H1 (cell line): ENCODE measurements at regions not wholly inside any gene's neighbourhood (a gene's known extent, or its start where the extent isn't known, plus 50 kb on each side); places are given as distances from the start of the nearest gene placed in this dataset.

ENCODE experiments used
- CTCF ChIA-PET: fragments of 300-600 bp; sonication (Branson Sonifier 250); formaldehyde crosslinking; loops from one replicate; lab custom pipeline; 2021; ENCODE audit not compliant: partially characterized antibody; lab: Charles Lee
- POLR2A ChIA-PET: fragments of 300-600 bp; sonication (Branson Sonifier 250); formaldehyde crosslinking; loops from one replicate; lab custom pipeline; 2021; ENCODE audit warnings: inconsistent platforms; ENCODE audit not compliant: partially characterized antibody; lab: Charles Lee
- DNase-seq, 2 experiments: peaks; one replicate each; pipeline versions ENCODE4 v3.0.0 to v3.0.0-alpha.2; 2010 to 2022; ENCODE audit warnings: low spot score in 2 of 2, low read depth in 1 of 2, mixed read lengths in 1 of 2
- FAIRE-seq: peaks from 2 replicates; lab custom pipeline; 2011; peaks lifted over from hg19 to GRCh38; lab: Jason Lieb, UNC
- H2AFZ ChIP-seq: 2 replicates; pipeline ENCODE4 v1.8.1; 2012; ENCODE audit warnings: low read length, inconsistent platforms
- H2AK5ac ChIP-seq: 2 replicates; pipeline ENCODE4 v1.6.1; 2013; ENCODE audit warnings: low read depth, low read length
- H2BK120ac ChIP-seq: replicated peaks from 2 replicates; pipeline ENCODE3; 2013; ENCODE audit warnings: low read depth, low read length, inconsistent platforms
- H2BK12ac ChIP-seq: 2 replicates; pipeline ENCODE4 v1.6.1; 2013; ENCODE audit warnings: low read depth, low read length
- H2BK15ac ChIP-seq: 2 replicates; pipeline ENCODE4 v1.6.1; 2013; ENCODE audit warnings: low read length
- H2BK20ac ChIP-seq: 2 replicates; pipeline ENCODE4 v1.6.1; 2013; ENCODE audit warnings: low read length
- H2BK5ac ChIP-seq: 2 replicates; pipeline ENCODE4 v1.6.1; 2013; ENCODE audit warnings: low read depth, low read length
- H3K14ac ChIP-seq: 2 replicates; pipeline ENCODE4 v1.6.1; 2013; ENCODE audit warnings: inconsistent platforms; ENCODE audit not compliant: insufficient read length
- H3K18ac ChIP-seq: 2 replicates; pipeline ENCODE4 v1.6.1; 2013; ENCODE audit warnings: low read length; ENCODE audit errors: extremely low read depth
- H3K23ac ChIP-seq: 2 replicates; pipeline ENCODE4 v1.6.1; 2013; ENCODE audit warnings: inconsistent platforms; ENCODE audit not compliant: insufficient read length
- H3K23me2 ChIP-seq: 2 replicates; pipeline ENCODE4 v1.6.1; 2013; ENCODE audit warnings: low read depth, low read length
- H3K27ac ChIP-seq: 2 replicates; pipeline ENCODE4 v1.6.1; 2011; ENCODE audit warnings: low read depth, low read length, inconsistent platforms
- H3K27me3 ChIP-seq, 4 experiments: replicated peaks in 1 of 4; 1 replicate in 1 of 4; 2 replicates in 3 of 4; pipeline versions ENCODE4 v1.6.1 to v1.8.1; 2011 to 2013; ENCODE audit warnings: low read length in 3 of 4, mild to moderate bottlenecking in 3 of 4, inconsistent platforms in 2 of 4, mixed read lengths in 2 of 4, moderate library complexity in 1 of 4; ENCODE audit not compliant: control insufficient read depth in 3 of 4, insufficient read depth in 3 of 4; ENCODE audit errors: extremely low read depth in 1 of 4
- H3K36me3 ChIP-seq, 4 experiments: 2 replicates each; pipeline versions ENCODE4 v1.6.1 to v1.8.1; 2011 to 2013; ENCODE audit warnings: mild to moderate bottlenecking in 4 of 4, low read length in 3 of 4, moderate library complexity in 2 of 4, control low read depth in 1 of 4, inconsistent platforms in 1 of 4; ENCODE audit not compliant: insufficient read depth in 4 of 4, control insufficient read depth in 2 of 4
- H3K4ac ChIP-seq: replicated peaks from 2 replicates; pipeline ENCODE3; 2013; ENCODE audit warnings: low read length, low read depth, mixed read lengths, inconsistent platforms; ENCODE audit not compliant: insufficient read length
- H3K4me1 ChIP-seq, 4 experiments: replicated peaks in 1 of 4; 1 replicate in 1 of 4; 2 replicates in 3 of 4; pipeline versions ENCODE4 v1.6.1 to v1.8.1; 2011 to 2013; ENCODE audit warnings: low read length in 3 of 4, inconsistent platforms in 2 of 4, mixed read lengths in 1 of 4; ENCODE audit not compliant: insufficient read depth in 4 of 4, control insufficient read depth in 3 of 4
- H3K4me2 ChIP-seq, 2 experiments: 2 replicates each; pipeline versions ENCODE4 v1.6.1 to v1.8.1; 2011 to 2013; ENCODE audit warnings: low read depth in 2 of 2, low read length in 2 of 2, control low read depth in 1 of 2, inconsistent platforms in 1 of 2, mild to moderate bottlenecking in 1 of 2; ENCODE audit not compliant: insufficient read depth in 1 of 2
- H3K4me3 ChIP-seq, 4 experiments: fragments of 200-600, 300-600 bp in 1 of 4; sonication (generic), shearing (Covaris generic), sonication (Bioruptor Twin) in 1 of 4; 2 replicates each; pipeline versions ENCODE4 v1.5.1 to v1.8.1; 2011 to 2016; ENCODE audit warnings: low read length in 4 of 4, low read depth in 3 of 4, control low read depth in 2 of 4, inconsistent platforms in 2 of 4, mild to moderate bottlenecking in 2 of 4, mixed read lengths in 1 of 4, moderate library complexity in 1 of 4; ENCODE audit not compliant: insufficient read depth in 2 of 4; ENCODE audit errors: extremely low read depth in 1 of 4
- H3K56ac ChIP-seq: replicated peaks from 2 replicates; pipeline ENCODE3; 2013; ENCODE audit warnings: low read depth, mild to moderate bottlenecking, mixed read lengths, low read length, inconsistent platforms; ENCODE audit not compliant: insufficient read length
- H3K79me1 ChIP-seq: 2 replicates; pipeline ENCODE4 v1.6.1; 2013; ENCODE audit warnings: low read depth, low read length, control low read depth
- H3K79me2 ChIP-seq, 2 experiments: 2 replicates each; pipeline versions ENCODE4 v1.6.1 to v1.8.1; 2012 to 2013; ENCODE audit warnings: low read length in 2 of 2, mild to moderate bottlenecking in 2 of 2, inconsistent platforms in 1 of 2; ENCODE audit not compliant: insufficient read depth in 2 of 2, control insufficient read depth in 1 of 2
- H3K9ac ChIP-seq, 4 experiments: replicated peaks in 1 of 4; 1 replicate in 1 of 4; 2 replicates in 3 of 4; pipeline versions ENCODE4 v1.6.1 to v1.8.1; 2011 to 2013; ENCODE audit warnings: low read depth in 3 of 4, low read length in 3 of 4, control low read depth in 2 of 4, mild to moderate bottlenecking in 2 of 4, moderate library complexity in 2 of 4, inconsistent platforms in 1 of 4; ENCODE audit errors: extremely low read depth in 1 of 4
- H3K9me3 ChIP-seq, 2 experiments: 2 replicates each; pipeline versions ENCODE4 v1.6.1 to v1.8.1; 2012 to 2013; ENCODE audit warnings: mild to moderate bottlenecking in 2 of 2, moderate library complexity in 2 of 2, control low read depth in 1 of 2, inconsistent platforms in 1 of 2, low read depth in 1 of 2, low read length in 1 of 2, mixed read lengths in 1 of 2; ENCODE audit not compliant: insufficient read depth in 2 of 2
- H4K20me1 ChIP-seq, 2 experiments: replicated peaks in 1 of 2; 2 replicates each; pipeline versions ENCODE3 to v1.8.1; 2011 to 2013; ENCODE audit warnings: inconsistent platforms in 2 of 2, low read length in 2 of 2, mild to moderate bottlenecking in 1 of 2; ENCODE audit not compliant: insufficient read depth in 2 of 2, control insufficient read depth in 1 of 2
- H4K5ac ChIP-seq: 2 replicates; pipeline ENCODE4 v1.6.1; 2013; ENCODE audit warnings: low read length, low read depth, mixed read lengths, inconsistent platforms; ENCODE audit not compliant: insufficient read length
- H4K8ac ChIP-seq: 2 replicates; pipeline ENCODE4 v1.8.0; 2013; ENCODE audit warnings: mild to moderate bottlenecking, moderate library complexity, low read length, inconsistent platforms; ENCODE audit not compliant: insufficient read depth; ENCODE audit errors: extremely low read depth
- H4K91ac ChIP-seq: replicated peaks from 2 replicates; pipeline ENCODE3; 2013; ENCODE audit warnings: low read length, mixed read lengths, inconsistent platforms; ENCODE audit not compliant: insufficient read length
- JUND ChIP-seq: IDR thresholded peaks from 2 replicates; pipeline ENCODE4 v1.6.1; 2011; ENCODE audit warnings: mild to moderate bottlenecking, improper control_type of control experiment, low read length
- RFX5 ChIP-seq: IDR thresholded peaks from 2 replicates; pipeline ENCODE4 v1.6.1; 2011; ENCODE audit warnings: low read depth, low read length, improper control_type of control experiment, borderline replicate concordance
- SRF ChIP-seq: IDR thresholded peaks from 2 replicates; pipeline ENCODE4 v1.6.1; 2011; ENCODE audit warnings: mild to moderate bottlenecking, low read depth, low read length, moderate library complexity
- WGBS, 2 experiments: shearing (Covaris generic) in 1 of 2; methylation state at CpG; one replicate each; pipeline versions ENCODE4 v1.1.6 to v1.1.7; 2013 to 2015; ENCODE audit warnings: low lambda C conversion rate in 2 of 2, mixed read lengths in 2 of 2, inconsistent platforms in 1 of 2, low coverage in 1 of 2, missing lambda C conversion rate in 1 of 2; ENCODE audit not compliant: insufficient replicate concordance in 2 of 2, insufficient coverage in 1 of 2, insufficient read length in 1 of 2; ENCODE audit errors: extremely low coverage in 1 of 2, missing lambda C conversion rate in 1 of 2; 5-methylcytosine and 5-hydroxymethylcytosine counted together

- H3K23ac ChIP-seq = no peak overlapping the region
- H3K4ac ChIP-seq = no peak overlapping the region
- H2BK20ac ChIP-seq = no peak overlapping the region
- no peak overlapping the region for H3K9ac ChIP-seq
- H3K4me1 ChIP-seq = no peaks in the 10 kb centered on the region
- H3K23me2 ChIP-seq = no peaks in the 10 kb centered on the region
- WGBS, 2 experiments = 88% methylated on average over 2 of the region's 2 CpGs; no CpG with 5 or more reads in 1 of the 2 experiments
- no peak for FAIRE-seq
- H4K5ac ChIP-seq = no peak overlapping the region
- no peak overlapping the region for H3K18ac ChIP-seq
- no peak overlapping the region for H2BK120ac ChIP-seq
- H3K79me1 ChIP-seq = no peaks in the 10 kb centered on the region
- H3K56ac ChIP-seq = no peak overlapping the region
- no peak overlapping the region for H4K91ac ChIP-seq
- H3K14ac ChIP-seq = no peak overlapping the region
- no peaks in the 10 kb centered on the region for H3K36me3 ChIP-seq
- no peaks in the 10 kb centered on the region for H3K27me3 ChIP-seq
- no peaks in the 10 kb centered on the region for H3K79me2 ChIP-seq
- H3K4me3 ChIP-seq = no peak overlapping the region
- H2AK5ac ChIP-seq = no peak overlapping the region
- no peak overlapping the region for H2AFZ ChIP-seq
- H4K20me1 ChIP-seq = no peaks in the 10 kb centered on the region
- H4K8ac ChIP-seq = no peak overlapping the region
- POLR2A ChIA-PET = no interaction called here
- no peak overlapping the region for H3K27ac ChIP-seq
- no peak overlapping the region for H2BK15ac ChIP-seq
- CTCF ChIA-PET = no interaction called here
- H3K4me2 ChIP-seq = no peak overlapping the region
- H2BK12ac ChIP-seq = no peak overlapping the region
- peaks cover 5 to 11% of the 10 kb centered on the region in 2 experiments; a peak in 2 of 4 replicates for H3K9me3 ChIP-seq
- H2BK5ac ChIP-seq = no peak overlapping the region
- no peak for DNase-seq
- no peak for TF ChIP-seq JUND
- no peak for TF ChIP-seq SRF
- TF ChIP-seq RFX5 = no peak
These were observed 320.0 kb downstream of the PRDM2 start for GRCh38 chr1:14020006-14020405.
